ENCODE measurements at regions not wholly inside any gene's neighbourhood (a gene's known extent, or its start where the extent isn't known, plus 50 kb on each side); places are given as distances from the start of the nearest gene placed in this dataset.
"Not testable (repeated sequence)": the region's sequence is repeated elsewhere in the genome, so short reads cannot be mapped to it uniquely, and the experiment has no call there.

DNA sequence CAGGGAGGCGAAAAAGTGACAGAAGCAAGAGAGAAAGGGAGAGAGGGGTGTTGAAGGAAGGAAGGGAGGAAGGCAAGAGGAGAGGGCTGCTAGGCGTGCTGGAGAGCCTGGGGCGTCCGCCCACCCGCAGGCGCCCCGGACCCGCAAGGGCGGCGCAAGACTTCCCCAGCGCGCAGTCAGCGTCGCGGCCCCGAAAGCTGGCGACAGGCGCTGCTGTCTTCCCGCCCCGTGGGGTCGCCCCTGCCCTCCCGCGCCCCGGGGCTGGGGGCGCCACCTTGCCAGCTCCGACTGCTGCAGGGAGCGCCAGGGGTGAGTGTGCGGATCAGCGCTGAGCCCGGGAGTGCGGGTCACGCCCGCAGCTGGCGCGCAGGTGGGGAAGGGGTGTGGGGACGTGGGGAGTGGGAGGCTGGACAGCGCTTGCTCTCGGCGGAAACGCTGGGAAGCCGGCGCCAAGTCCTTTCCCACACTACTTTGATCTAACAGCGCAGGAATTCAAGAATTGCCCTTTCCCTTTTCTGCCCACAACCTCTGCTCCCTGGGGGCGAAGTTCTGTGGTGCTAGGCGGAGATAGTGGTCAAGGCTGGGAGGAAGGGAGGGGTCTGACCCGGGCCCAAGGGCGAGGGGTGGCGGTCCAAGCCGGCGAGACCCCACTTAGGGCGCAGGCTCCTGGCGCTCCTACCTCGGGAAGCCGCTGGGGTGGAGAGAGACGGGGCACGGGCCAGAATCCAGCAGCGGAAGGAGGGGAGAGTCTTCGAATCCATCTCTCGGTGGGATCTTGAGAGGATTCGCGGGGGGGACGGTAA lies 266.1 kb downstream of the CGGBP1 start, which contains the start of gene HTR1F:
TSS of gene HTR1F (plus strand) at position 173 of the 803 bp plus-strand sequence.
- DNase-seq = no peak

DNA sequence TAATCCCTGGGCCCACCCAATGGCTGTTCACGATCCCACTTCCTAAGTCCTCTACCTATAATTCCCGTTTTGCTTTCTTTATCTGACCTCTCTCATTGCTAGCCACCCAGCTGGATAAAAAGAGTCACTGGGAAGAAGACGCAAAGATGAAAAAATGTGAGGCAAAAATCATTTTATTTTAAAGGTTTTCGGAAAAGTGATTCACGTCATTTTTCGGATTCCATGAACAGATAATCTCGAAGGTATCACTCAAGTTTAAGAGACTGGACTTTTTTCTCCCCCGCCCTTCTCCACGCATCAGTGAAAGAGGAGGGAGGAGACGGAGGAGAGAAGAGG lies 266.6 kb downstream of the CGGBP1 start:
- no peak for DNase-seq

DNA sequence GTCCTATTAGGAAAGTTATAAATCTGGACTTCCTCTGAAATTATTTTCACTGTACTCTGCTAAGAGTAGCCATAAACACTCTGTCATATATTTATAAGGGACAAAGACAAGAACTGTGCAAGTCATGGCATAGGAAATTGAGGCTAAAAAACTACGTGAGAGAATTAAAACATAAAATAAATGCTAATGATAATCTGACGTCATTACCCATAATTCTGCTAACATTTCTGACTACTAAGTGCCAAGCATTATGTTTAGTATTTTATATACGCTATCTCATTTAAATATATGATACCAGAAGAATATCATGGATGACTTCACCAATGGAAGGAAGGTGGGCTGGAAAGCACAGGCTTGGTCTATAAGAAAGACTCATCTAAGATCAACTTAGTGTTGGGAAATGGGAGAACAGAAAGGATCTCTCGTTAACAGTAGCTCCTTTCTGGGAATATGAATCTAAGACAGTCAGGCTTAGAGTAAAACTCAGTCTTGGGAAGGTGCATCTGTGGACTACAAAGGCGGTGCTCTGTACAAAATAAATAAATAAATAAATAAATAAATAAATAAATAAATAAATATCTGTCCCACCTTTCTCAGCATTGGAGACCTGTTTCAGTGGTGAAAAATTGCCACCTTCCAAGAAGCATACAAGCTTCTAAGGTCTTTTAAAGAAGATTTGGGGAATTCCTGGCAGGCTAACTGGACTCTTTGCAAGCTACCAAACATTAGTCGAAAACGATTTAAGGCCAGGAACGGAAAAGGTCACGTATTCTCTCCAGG lies 267.4 kb downstream of the CGGBP1 start:
- DNase-seq = no peak

DNA sequence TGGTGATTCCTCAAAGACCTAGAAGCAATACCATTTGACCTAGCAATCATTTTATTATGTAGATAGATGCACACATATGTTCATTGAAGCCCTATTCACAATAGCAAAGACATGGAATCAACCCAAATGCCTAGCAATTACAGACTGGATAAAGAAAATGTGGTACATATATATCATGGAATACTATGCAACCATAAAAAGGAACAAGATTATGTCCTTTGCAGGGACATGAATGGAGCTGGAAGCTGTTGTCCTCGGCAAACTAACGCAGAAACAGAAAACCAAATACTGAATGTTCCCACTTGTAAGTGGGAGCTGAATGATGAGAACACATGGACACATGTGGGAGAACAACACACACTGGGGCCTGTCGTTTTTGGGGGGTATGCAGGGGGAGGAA lies 269.8 kb downstream of the CGGBP1 start:
- DNase-seq = not testable (repeated sequence)

DNA sequence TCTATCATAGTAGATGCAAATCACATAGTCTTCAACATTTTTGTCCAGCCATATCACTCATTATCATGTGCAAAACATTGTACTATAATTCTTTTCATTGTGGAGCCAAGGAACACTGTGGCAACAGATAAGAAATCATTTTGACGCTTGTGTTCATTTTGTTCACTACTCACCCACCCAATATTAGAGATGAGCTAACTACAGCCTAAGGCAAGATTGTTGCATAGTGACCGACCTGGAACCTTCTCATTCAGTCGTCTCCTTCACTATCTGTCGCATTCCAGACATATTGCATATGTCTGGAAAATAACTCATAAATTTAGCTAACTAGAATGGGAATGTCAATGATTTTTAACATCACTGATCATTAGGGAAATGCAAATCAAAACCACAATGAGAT lies 270.3 kb downstream of the CGGBP1 start:
- DNase-seq = no peak

DNA sequence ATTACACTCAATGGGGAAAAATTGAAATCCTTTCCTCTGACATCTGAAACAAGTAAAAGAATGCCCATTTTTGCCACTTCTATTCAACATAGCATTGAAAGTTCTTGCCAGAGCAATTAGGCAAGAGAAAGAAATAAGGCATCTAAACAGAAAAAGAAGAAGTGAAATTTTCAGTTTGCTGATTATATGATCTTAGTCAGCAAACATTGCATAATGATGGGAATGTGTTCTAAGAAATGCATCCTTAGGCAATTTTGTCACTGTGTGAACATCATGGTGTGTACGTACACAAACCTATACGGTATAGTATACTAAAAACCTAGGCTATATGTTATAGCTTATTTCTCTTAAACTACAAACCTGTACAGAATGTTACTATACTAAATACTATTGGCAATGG lies 278.0 kb downstream of the CGGBP1 start:
- no peak for DNase-seq

DNA sequence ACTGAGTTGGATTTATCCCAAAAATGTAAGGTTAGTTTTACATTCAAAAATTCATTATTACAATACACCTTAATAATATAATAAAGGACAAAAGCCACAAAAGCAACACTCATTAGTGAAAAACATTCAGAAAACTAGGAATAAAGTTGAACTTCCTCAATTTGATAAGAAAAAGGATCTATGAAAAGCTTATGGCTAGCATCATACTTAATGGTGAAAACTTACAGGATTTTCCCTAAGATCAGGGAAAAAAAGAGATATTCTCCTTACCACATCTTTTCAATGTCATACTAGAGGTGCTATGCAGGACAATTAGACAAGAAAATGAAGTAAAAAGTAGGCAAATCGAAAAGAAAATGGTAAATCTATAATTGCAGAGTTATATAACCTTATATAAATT lies 279.9 kb downstream of the CGGBP1 start:
- no peak for DNase-seq

DNA sequence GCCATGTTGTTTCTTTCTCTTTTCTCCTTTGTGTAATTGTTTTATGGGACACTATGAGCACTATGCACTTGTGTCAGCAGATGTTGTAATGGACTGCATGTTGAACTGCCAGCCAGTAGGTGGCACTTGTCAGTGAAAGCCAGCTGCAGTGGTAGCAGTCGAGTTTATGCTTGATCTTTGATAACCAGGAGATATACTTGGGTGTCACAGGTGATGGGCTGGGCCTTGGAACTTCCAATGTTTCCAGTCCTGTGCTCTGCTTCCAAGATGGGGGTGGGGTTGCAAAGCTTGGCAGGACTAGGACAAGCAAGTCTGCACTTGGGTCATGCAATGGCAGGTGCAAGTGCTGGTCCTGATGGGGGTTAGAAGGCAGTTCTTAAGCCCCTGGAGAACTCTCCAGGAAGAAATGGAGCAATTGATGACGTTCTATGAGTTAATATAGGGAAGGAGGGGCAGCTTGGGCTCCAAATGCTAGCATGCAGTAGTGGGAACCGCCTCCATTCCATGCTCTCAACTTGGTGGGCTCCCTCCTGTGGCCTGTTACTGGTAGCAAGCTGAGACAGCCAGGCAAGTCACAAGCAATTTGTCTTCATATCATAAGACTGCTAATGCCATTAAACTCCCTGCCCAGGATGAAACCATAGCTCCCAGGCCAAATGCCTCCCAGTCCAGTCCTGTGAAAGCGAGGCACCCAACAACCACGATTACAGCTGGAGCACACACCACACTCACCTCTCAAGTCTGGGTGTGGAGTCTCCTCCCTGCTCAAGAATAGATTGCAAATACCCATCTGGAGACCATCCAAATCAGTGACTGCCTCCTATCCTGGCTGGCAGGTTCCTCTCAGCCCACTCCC lies 287.2 kb downstream of the CGGBP1 start:
- DNase-seq = peak; percentile 40

DNA sequence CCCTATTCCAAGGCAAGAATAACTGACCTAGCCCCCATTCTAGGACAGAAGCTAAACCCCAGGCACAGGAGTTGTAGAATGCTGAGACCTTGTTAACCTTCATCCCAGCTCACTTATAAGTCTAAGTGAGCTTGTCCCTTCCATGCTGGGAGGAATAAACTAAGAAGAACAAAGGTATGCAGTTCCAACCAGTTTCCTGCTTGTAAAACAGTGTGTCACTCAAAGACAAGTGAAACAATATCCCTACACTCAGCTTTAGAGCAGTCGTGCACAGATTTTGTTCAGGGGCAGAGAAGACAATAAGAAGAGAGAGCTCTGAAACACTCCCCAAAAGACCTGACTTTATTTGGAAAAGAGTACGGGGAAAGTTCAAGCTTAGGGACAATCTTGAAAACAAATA lies 292.1 kb downstream of the CGGBP1 start:
- DNase-seq = no peak

DNA sequence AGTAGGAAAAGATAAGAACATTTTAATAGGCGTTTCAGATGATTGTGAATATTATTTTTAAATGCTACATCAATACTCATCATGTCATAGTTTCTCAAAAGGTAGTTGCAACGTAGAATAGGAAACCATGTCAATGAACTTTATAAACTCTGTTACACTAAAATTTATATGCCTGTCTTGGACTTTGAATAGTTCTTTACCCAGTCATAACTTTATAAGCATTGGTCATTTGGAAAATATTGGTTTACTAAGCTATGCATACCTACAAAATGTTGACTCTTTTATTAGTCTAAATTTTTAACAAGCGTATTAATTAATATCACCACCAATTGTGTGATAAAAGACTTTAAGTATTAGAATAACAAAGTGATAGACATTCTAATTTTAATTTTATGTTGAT lies 293.5 kb downstream of the CGGBP1 start:
- DNase-seq = no peak

DNA sequence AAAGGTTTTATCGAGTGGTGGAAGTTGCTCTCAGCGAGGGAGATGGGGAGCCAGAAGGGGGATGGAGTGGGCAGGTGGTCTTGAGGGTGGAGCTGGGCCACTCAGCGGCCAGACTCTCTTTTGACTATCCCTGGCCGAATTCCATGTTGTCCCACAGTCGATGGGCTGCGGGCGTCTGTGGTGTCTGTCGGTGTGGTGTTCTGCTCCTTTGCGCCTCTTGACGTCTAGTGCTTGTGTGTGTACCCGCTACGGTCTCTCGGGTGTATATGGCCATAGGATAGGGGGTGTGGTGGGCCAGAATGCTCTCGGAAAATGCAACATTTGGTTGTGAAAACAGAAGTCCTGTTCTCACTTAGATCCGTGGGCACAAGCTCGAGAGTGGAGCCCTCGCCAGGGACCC lies 297.0 kb downstream of the CGGBP1 start:
- DNase-seq = no peak

DNA sequence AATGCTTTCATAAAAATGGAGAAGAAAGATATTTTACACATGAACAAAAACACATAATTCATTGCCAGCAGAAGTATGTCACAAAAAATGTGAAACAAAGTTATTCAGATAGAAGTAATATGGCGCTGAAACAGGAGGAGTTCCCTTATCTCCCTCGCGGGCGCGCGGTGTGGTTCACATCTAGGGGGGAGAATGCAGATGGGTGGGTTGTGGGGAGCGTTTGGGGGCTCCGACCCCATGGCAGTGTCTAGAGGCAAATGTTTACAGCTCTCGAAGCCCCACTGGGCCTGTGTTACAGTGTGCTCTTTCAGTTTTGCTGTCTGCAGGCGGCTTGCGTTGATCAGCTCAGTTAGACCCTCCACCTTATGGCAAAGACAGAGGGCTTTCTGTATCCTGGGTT lies 297.5 kb downstream of the CGGBP1 start:
- no peak for DNase-seq

DNA sequence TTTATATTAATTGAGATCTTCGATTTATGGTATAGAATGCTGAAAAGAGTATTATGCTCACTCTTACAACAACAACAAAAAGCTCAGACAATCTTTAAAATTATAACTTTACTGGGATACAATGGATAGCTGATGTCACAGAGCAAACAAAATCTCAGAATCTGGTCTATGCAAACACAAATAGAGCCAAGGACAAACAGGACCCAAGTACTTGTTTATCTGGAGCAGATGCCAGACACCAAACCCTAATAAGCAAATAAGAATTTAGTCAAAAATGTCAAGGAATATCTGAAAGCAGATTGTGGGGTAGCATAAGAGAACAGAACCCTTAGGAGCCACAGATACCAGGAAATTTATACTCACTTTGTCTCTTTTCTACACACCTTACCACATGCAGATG lies 302.2 kb downstream of the CGGBP1 start:
- no peak for DNase-seq

DNA sequence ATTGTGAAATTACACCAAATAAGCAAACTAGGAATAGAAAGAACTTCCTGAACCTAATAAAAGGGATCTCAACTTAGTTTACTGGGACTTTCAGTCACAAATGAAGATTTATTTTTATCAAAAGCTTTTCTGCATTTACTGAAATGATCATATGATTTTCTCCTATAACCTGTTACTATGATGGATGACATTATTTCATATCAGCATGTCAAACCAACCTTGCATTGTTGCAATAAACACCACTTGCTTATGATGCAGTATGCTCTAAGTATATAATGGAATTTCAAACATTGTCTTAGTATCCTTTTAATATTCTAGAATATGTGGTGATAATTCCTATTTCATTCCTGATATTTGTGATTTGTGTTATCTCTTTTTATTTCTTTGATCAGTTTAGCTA lies 303.0 kb downstream of the CGGBP1 start:
- DNase-seq = no peak

DNA sequence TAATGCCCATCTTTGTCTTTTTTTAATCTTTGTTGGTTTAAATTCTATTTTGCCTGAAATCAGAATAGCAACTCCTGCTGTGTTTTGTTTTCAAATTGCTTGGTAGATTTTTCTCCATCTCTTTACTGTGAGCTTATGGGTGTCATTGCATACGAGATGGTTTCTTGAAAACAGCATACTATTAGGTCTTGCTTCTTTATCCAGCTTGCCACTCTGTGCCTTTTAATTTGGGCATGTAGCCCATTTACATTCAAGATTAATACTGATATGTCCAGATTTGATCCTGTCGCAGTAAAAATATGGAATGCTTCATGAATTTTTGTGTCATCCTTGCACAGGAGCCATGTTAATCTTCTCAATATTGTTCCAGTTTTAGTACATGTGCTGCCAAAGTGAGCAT lies 316.6 kb downstream of the CGGBP1 start:
- DNase-seq = no peak

DNA sequence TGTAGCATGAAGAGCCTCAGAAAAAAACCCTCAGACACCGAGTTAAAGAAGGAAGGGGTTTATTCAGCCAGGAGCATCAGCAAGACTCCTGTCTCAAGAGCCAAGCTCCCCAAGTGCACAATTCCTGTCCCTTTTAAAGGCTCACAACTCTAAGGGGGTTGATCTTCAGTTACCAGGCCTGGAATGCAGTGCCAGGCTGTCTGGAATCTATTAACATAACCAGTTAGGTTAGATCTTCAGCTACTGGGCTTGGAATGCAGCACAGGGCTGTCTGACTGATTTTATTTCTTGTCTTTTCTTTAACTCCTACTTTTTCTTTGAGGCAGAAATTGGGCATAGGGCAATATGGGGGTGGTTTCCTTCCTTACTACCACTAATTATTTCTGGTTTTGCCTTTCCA lies 317.9 kb downstream of the CGGBP1 start:
- DNase-seq = not testable (repeated sequence)

DNA sequence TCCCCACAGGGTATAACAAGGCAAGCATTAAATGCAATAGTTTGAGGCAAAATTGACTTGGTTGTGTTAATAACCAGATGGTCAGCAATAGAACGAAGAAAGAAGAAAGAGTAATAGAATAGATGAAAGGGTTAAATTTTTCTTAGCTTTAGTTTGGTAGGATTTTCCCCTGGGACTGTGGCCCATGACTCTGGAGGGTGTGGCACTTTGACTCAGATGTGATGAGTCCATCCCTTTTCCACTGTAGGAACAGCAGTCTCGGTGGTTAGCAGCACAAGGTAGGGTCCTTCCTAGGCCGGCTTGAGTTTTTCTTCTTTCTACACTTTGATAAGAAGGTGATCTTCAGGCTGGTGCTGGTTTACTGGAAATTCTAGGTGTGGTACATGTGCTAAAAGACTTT lies 321.0 kb downstream of the CGGBP1 start:
- DNase-seq = not testable (repeated sequence)

DNA sequence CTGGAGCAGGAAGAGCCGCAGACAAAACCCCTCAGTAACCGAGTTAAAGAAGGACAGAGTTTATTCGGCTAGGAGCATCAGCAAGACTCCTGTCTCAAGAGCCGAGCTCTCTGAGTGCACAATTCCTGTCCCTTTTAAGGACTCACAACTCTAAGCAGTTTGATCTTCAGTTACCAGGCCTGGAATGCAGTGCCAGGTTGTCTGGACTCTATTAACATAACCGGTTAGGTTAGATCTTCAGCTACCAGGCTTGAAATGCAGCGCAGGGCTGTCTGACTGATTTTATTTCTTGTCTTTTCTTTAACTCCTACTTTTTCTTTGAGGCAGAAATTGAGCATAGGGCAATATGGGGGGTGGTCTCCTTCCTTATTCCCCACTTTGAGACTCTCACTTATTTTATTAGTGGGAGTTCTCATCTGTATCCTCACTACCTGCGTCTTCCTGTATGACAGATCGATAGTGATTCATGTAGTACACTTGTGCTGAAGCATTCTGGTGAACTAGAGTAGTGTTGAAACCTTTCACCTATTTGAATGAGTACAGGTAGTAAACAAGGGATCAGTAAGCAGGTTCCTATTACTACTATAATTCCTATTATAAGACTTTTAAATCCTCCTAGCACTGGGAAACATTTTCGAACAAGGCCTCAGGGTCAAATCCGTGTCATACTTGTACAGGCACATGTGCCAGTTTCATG lies 325.0 kb downstream of the CGGBP1 start:
- DNase-seq = no peak

DNA sequence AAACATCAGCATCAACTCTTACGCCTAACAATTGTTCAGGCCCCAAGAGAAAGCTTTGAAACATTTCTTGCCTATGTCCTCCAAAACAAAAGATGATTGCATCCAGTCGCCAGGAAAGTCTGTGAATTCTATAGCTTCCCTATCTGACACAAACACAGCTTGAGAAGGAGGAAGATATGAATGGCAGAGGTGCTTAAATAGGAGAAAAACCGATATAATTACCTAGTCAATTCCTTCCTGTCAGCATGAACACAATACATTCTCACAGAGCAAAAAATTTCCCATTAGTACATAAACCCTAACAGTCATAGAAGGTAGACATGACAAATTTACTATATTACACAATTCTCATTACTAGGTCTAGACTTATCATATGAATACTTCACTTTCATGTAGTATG lies 326.5 kb downstream of the CGGBP1 start:
- no peak for DNase-seq

DNA sequence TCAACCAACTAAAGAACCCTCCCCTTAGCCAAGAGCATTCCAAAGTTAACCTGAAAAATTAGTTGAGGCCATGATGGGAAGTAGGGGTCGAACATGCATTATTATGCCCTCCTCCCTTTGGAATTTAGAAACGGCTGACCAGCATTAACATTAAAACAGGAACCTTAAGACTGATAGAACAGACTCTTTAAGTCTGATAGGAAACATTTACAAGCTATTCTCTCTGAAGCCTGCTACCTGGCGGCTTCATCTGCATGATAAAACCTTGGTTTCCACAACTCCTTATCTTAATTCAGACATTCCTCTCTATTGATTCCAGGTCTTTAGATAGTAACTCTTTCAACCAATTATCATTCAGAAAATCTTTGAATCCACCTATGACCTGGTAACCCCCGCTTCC lies 331.0 kb downstream of the CGGBP1 start:
- DNase-seq = no peak

DNA sequence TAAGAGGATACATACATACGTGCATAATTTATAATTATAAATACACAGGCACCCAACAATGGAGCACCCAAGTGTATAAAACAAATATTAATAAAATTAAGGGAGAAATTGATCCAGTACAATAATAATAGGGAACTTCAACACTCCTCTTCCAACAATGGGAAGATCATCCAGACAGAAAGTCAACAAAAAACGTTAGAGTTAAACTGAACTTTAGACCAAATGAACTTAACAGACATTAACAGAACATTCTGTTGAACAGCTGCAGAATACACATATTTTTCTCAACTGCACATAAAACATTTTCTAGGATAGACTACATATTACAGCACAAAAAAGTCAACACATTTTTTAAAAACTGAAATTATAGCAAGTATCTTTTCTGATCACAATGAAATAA lies 339.7 kb downstream of the CGGBP1 start:
- no peak for DNase-seq

DNA sequence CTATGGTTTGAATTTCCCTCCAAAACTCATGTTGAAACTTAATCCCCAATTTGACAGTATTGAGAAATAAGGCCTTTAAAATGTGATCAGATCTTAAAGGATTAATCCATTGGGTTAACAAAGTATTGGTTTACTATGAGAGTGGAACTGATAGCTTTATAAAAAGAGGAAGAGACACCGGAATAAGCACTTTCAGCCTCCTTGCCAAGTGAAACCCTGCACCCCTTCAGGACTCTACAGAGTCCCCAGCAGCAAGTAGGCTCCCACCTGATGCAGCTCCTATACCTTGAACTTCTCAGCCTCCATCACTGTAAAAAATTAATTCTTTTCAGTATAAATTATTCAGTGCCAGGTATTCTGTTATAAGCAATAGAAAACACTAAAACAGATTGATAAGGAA lies 348.3 kb downstream of the CGGBP1 start:
- no peak for DNase-seq

DNA sequence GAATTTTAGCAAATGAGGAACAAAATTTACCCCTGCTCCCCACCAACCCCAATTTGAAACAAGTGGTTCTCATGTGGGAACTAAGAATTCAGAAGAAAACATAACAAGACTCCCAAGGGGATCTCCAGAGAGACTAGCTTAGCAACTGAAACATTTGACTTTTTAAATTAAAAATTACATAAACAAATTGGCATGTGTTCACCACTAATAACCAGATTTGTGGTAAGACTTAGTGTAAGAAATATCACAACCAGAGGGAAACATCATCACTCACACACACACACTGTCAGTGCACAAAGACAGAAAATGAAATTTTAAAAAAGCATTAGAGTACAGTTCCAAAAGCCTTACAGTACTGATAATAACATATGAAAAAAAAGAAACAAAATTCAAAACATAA lies 348.8 kb downstream of the CGGBP1 start:
- no peak for DNase-seq

Measured in CD4-positive, alpha-beta T cell treated with Interleukin-4 for 4 hours (primary cell).